ENCODE measurements at regions not wholly inside any gene's neighbourhood (a gene's known extent, or its start where the extent isn't known, plus 50 kb on each side); places are given as distances from the start of the nearest gene placed in this dataset.

GRCh38 chr3:151962912-151963311 lies 89.5 kb downstream of the SUCNR1 start:
- TF ChIP-seq YY1 (IDR thresholded peaks at IDR 0.05; ENCODE audit: insufficient read depth, insufficient read length) (no peak), ZNF274 (IDR thresholded peaks at IDR 0.05; ENCODE audit: low read depth, low read length) (no peak)

Data from NT2/D1 (cell line).